ENCODE measurements at regions not wholly inside any gene's neighbourhood (a gene's known extent, or its start where the extent isn't known, plus 50 kb on each side); places are given as distances from the start of the nearest gene placed in this dataset.
"Not testable (repeated sequence)": the region's sequence is repeated elsewhere in the genome, so short reads cannot be mapped to it uniquely, and the experiment has no call there.

DNA sequence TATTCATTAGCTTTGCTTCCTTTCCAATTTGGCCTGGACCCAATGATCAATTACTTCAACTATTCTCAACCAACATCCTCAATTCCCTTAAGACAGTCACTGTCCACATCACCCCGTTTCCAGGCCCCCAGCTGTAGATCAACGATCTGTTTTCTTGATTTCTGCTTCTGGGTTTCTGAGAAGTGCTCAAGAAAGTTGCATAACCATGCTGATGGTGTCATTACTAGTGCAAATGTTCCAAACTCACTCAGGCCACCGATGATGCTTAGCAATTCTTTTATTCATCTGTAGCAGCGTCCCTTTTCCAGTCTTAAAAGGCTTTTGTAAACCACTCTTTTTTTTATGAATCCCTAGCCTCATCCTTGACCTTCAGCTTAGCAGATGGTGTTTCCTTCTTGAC lies 155.8 kb upstream of the PTGFR start:
- 87% methylated on average over 4 of the region's 4 CpGs for WGBS (ENCODE audit: insufficient coverage)
- Histone ChIP-seq H3K27ac (ENCODE audit: low read length) (no peak overlapping the region), H3K36me3 (ENCODE audit: control insufficient read depth, insufficient read depth, low read length) (no peaks in the 10 kb centered on the region), H3K9me3 (ENCODE audit: control insufficient read depth, insufficient read depth, low read length) (no peaks in the 10 kb centered on the region), H3K4me3 (ENCODE audit: low read length) (no peak overlapping the region), H3K4me1 (ENCODE audit: control insufficient read depth, insufficient read depth, low read length) (no peaks in the 10 kb centered on the region), H3K27me3 (ENCODE audit: control insufficient read depth, insufficient read depth, low read length) (no peaks in the 10 kb centered on the region)
- ATAC-seq (no peak), DNase-seq (no peak)
- TF ChIP-seq, protein P1, sequence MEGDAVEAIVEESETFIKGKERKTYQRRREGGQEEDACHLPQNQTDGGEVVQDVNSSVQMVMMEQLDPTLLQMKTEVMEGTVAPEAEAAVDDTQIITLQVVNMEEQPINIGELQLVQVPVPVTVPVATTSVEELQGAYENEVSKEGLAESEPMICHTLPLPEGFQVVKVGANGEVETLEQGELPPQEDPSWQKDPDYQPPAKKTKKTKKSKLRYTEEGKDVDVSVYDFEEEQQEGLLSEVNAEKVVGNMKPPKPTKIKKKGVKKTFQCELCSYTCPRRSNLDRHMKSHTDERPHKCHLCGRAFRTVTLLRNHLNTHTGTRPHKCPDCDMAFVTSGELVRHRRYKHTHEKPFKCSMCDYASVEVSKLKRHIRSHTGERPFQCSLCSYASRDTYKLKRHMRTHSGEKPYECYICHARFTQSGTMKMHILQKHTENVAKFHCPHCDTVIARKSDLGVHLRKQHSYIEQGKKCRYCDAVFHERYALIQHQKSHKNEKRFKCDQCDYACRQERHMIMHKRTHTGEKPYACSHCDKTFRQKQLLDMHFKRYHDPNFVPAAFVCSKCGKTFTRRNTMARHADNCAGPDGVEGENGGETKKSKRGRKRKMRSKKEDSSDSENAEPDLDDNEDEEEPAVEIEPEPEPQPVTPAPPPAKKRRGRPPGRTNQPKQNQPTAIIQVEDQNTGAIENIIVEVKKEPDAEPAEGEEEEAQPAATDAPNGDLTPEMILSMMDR (IDR thresholded peaks at IDR 0.05) = no peak
- Mint-ChIP-seq H3K9me3 (peaks cover 10 to 16% of the 10 kb centered on the region in 2 donors), H3K4me1 (no peaks in the 10 kb centered on the region), H3K36me3 (no peaks in the 10 kb centered on the region), H3K27ac (no peak overlapping the region), H3K4me3 (no peak overlapping the region), H3K27me3 (ENCODE audit: low read depth in 2 of 2) (no peaks in the 10 kb centered on the region)
- intact Hi-C loops (cut with micrococcal nuclease) = no loop called here

DNA sequence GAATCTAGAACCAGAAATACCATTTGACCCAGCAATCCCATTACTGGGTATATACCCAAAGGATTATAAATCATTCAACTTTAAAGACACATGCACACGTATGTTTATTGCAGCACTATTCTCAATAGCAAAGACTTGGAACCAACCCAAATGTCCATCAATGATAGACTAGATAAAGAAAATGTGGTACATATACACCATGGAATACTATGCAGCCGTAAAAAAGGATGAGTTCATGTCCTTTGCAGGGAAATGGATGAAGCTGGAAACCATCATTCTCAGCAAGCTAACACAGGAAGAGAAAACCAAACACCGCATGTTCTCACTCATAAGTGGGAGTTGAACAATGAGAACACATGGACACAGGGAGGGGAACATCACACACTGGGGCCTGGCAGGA lies 154.0 kb upstream of the PTGFR start:
- DNase-seq; H3K4me1 Mint-ChIP-seq; H3K4me1 ChIP-seq (ENCODE audit: control insufficient read depth, insufficient read depth, low read length); H3K9me3 ChIP-seq (ENCODE audit: control insufficient read depth, insufficient read depth, low read length); H3K27me3 Mint-ChIP-seq (ENCODE audit: low read depth in 2 of 2); H3K4me3 Mint-ChIP-seq; H3K36me3 ChIP-seq (ENCODE audit: control insufficient read depth, insufficient read depth, low read length); H3K27me3 ChIP-seq (ENCODE audit: control insufficient read depth, insufficient read depth, low read length); H3K4me3 ChIP-seq (ENCODE audit: low read length); H3K36me3 Mint-ChIP-seq; ATAC-seq; intact Hi-C loops (cut with micrococcal nuclease); H3K27ac Mint-ChIP-seq; H3K27ac ChIP-seq (ENCODE audit: low read length): not testable (repeated sequence)
- 100% methylated on average over 1 of the region's 3 CpGs for WGBS (ENCODE audit: insufficient coverage)
- H3K9me3 Mint-ChIP-seq = peaks cover 9 to 14% of the 10 kb centered on the region in 2 donors

DNA sequence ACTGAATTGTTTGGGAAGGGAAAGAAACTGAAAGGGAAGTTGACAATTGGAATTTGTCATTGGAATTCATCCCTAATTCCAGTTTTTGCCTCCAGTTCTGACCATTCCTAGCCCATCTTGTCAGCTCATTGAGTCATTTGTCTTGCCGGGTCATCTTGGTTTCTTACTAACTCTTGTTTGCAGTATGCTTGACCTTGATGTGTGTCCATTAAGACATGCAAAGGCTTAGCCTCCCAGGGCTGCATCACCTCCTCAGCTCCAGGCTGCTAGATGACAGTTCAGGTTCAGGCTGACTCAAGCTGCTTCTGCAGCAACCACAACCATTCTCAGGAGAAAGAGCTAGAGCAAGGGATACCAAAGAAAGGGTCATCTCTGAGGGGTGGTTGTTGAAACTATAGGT lies 151.3 kb upstream of the PTGFR start:
- H3K4me3 ChIP-seq (ENCODE audit: low read length) = no peak overlapping the region
- DNase-seq = no peak
- intact Hi-C loops (cut with micrococcal nuclease) = no loop called here
- no peaks in the 10 kb centered on the region for H3K36me3 Mint-ChIP-seq
- TF ChIP-seq, protein P1 (IDR thresholded peaks at IDR 0.05) = no peak
- H3K4me3 Mint-ChIP-seq = no peak overlapping the region
- H3K4me1 ChIP-seq (ENCODE audit: control insufficient read depth, insufficient read depth, low read length) = no peaks in the 10 kb centered on the region
- peaks cover 5 to 11% of the 10 kb centered on the region in 2 donors for H3K9me3 Mint-ChIP-seq
- H3K9me3 ChIP-seq (ENCODE audit: control insufficient read depth, insufficient read depth, low read length) = no peaks in the 10 kb centered on the region
- WGBS (ENCODE audit: insufficient coverage) = 84% methylated on average over 1 of the region's 1 CpG
- H3K27me3 Mint-ChIP-seq (ENCODE audit: low read depth in 2 of 2) = no peaks in the 10 kb centered on the region
- H3K27ac ChIP-seq (ENCODE audit: low read length) = no peak overlapping the region
- no peak overlapping the region for H3K27ac Mint-ChIP-seq
- ATAC-seq = no peak
- H3K27me3 ChIP-seq (ENCODE audit: control insufficient read depth, insufficient read depth, low read length) = no peaks in the 10 kb centered on the region
- H3K4me1 Mint-ChIP-seq = no peaks in the 10 kb centered on the region
- no peaks in the 10 kb centered on the region for H3K36me3 ChIP-seq (ENCODE audit: control insufficient read depth, insufficient read depth, low read length)

DNA sequence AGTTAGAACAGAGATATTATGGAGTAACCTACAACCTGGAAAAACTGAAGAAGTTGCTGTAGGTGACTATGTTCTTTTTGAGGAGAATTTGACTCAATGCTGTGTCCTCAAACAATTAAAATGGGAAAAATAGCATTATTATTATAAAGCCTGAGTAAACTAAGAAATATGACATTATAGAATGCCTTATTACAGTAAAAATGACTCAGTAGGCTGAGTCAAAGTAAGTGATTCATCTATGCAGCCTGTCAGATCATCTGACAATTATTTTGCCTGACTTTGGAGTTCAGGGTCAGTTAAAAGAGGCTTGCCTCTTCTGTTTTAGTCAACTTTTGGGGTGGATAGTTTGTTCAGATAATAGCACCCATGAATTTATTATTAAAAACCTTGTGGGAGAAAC lies 150.8 kb upstream of the PTGFR start:
- no peak overlapping the region for H3K4me3 ChIP-seq (ENCODE audit: low read length)
- no peak overlapping the region for H3K27ac Mint-ChIP-seq
- ATAC-seq (no peak), DNase-seq (no peak)
- no peaks in the 10 kb centered on the region for H3K4me1 ChIP-seq (ENCODE audit: control insufficient read depth, insufficient read depth, low read length)
- TF ChIP-seq, protein P1 (IDR thresholded peaks at IDR 0.05) = no peak
- H3K27me3 ChIP-seq (ENCODE audit: control insufficient read depth, insufficient read depth, low read length) = no peaks in the 10 kb centered on the region
- no peak overlapping the region for H3K4me3 Mint-ChIP-seq
- H3K27ac ChIP-seq (ENCODE audit: low read length) = no peak overlapping the region
- no peaks in the 10 kb centered on the region for H3K4me1 Mint-ChIP-seq
- intact Hi-C loops (cut with micrococcal nuclease) = no loop called here
- peaks cover 5 to 11% of the 10 kb centered on the region in 2 donors for H3K9me3 Mint-ChIP-seq
- no peaks in the 10 kb centered on the region for H3K27me3 Mint-ChIP-seq (ENCODE audit: low read depth in 2 of 2)
- no peaks in the 10 kb centered on the region for H3K36me3 ChIP-seq (ENCODE audit: control insufficient read depth, insufficient read depth, low read length)
- no peaks in the 10 kb centered on the region for H3K9me3 ChIP-seq (ENCODE audit: control insufficient read depth, insufficient read depth, low read length)
- no peaks in the 10 kb centered on the region for H3K36me3 Mint-ChIP-seq

Measured in natural killer cell (primary cell).